Common myeloid progenitor, CD34-positive (primary cell): ENCODE measurements at regions not wholly inside any gene's neighbourhood (a gene's known extent, or its start where the extent isn't known, plus 50 kb on each side); places are given as distances from the start of the nearest gene placed in this dataset.

Experiments used
- CTCF ChIA-PET: fragments of 350-600 bp; sonication (Branson Sonifier 250); formaldehyde crosslinking; loops from one replicate; lab custom pipeline; 2021; ENCODE audit warnings: antibody characterized with exemption; lab: Charles Lee
- POLR2A ChIA-PET: fragments of 350-600 bp; sonication (Branson Sonifier 250); formaldehyde crosslinking; loops from one replicate; lab custom pipeline; 2021; ENCODE audit warnings: antibody characterized with exemption; lab: Charles Lee
- DNase-seq, 3 donors: peaks; one replicate each; pipeline versions ENCODE4 v3.0.0 to v3.0.0-alpha.2; 2013
- H3K27ac ChIP-seq, 2 experiments: 1 replicate in 1 of 2; 2 replicates in 1 of 2; pipeline ENCODE4 v1.7.0; 2013; ENCODE audit warnings: inconsistent platforms in 2 of 2, low read length in 2 of 2, mild to moderate bottlenecking in 2 of 2, low read depth in 1 of 2, moderate library complexity in 1 of 2; ENCODE audit not compliant: severe bottlenecking in 2 of 2, insufficient read depth in 1 of 2, poor library complexity in 1 of 2
- H3K27me3 ChIP-seq, 5 experiments: replicated peaks in 2 of 5; 1 replicate in 3 of 5; 2 replicates in 2 of 5; pipeline versions ENCODE4 v1.6.1 to v1.7.0; 2013; ENCODE audit warnings: low read length in 4 of 5, mild to moderate bottlenecking in 2 of 5, moderate library complexity in 2 of 5, inconsistent platforms in 1 of 5; ENCODE audit not compliant: insufficient read depth in 5 of 5, control insufficient read depth in 4 of 5
- H3K36me3 ChIP-seq, 4 experiments: 1 replicate in 2 of 4; 2 replicates in 2 of 4; pipeline versions ENCODE4 v1.6.1 to v1.7.0; 2013; ENCODE audit warnings: low read length in 3 of 4, control low read depth in 1 of 4, mild to moderate bottlenecking in 1 of 4; ENCODE audit not compliant: control insufficient read depth in 4 of 4, insufficient read depth in 4 of 4
- H3K4me1 ChIP-seq, 4 experiments: 1 replicate in 3 of 4; 2 replicates in 1 of 4; pipeline versions ENCODE4 v1.6.1 to v1.7.1; 2013; ENCODE audit warnings: low read length in 3 of 4, mild to moderate bottlenecking in 3 of 4, control low read depth in 1 of 4, inconsistent platforms in 1 of 4, moderate library complexity in 1 of 4; ENCODE audit not compliant: control insufficient read depth in 4 of 4, insufficient read depth in 4 of 4; ENCODE audit errors: control extremely low read depth in 1 of 4
- H3K4me3 ChIP-seq, 7 experiments: 1 replicate in 4 of 7; 2 replicates in 3 of 7; pipeline versions ENCODE4 v1.5.1 to v1.7.0; 2013; ENCODE audit warnings: mild to moderate bottlenecking in 7 of 7, low read length in 6 of 7, moderate library complexity in 6 of 7, inconsistent platforms in 2 of 7, low read depth in 2 of 7, control low read depth in 1 of 7; ENCODE audit not compliant: insufficient read depth in 4 of 7, control insufficient read depth in 1 of 7; ENCODE audit errors: extremely low read depth in 1 of 7
- H3K9me3 ChIP-seq, 5 experiments: 1 replicate in 4 of 5; 2 replicates in 1 of 5; pipeline versions ENCODE4 v1.6.1 to v1.7.1; 2013; ENCODE audit warnings: low read length in 4 of 5, mild to moderate bottlenecking in 2 of 5, inconsistent platforms in 1 of 5, low read depth in 1 of 5, moderate library complexity in 1 of 5; ENCODE audit not compliant: control insufficient read depth in 4 of 5, insufficient read depth in 2 of 5; ENCODE audit errors: control extremely low read depth in 1 of 5
- WGBS: methylation state at CpG from one replicate; pipeline ENCODE4 v1.1.5; 2013; ENCODE audit not compliant: insufficient coverage; 5-methylcytosine and 5-hydroxymethylcytosine counted together

DNA sequence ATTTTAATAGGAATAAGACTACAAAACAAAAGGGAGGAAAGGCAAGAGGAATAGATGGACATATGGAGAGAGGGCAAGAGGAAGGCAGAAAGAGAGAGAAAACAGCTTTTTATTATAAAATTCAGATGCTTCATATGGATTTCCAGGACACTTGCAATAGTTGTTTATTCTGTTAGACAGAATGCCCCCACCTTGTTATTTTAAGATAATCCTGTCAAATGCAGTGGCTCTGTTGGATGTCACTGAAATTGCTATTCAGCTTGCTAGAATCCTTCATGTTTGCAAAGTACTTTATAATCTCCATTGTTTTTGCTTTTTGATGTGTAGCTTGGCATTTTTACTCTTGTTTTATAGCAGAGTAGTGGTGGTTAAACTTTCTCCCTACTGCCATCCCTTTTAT lies 432.4 kb upstream of the AZI2 start:
- H3K36me3 ChIP-seq = no peaks in the 10 kb centered on the region
- H3K4me3 ChIP-seq = no peak overlapping the region
- H3K4me1 ChIP-seq = no peaks in the 10 kb centered on the region
- CTCF ChIA-PET = no interaction called here
- H3K9me3 ChIP-seq = no peaks in the 10 kb centered on the region
- POLR2A ChIA-PET = interaction anchor here (0.5 kb wide), 1 partner anchor 994 kb away, joined by 4 read pairs; no protein-coding TSS in a partner anchor
- no peaks in the 10 kb centered on the region for H3K27me3 ChIP-seq
- DNase-seq = no peak
- H3K27ac ChIP-seq = no peak overlapping the region

DNA sequence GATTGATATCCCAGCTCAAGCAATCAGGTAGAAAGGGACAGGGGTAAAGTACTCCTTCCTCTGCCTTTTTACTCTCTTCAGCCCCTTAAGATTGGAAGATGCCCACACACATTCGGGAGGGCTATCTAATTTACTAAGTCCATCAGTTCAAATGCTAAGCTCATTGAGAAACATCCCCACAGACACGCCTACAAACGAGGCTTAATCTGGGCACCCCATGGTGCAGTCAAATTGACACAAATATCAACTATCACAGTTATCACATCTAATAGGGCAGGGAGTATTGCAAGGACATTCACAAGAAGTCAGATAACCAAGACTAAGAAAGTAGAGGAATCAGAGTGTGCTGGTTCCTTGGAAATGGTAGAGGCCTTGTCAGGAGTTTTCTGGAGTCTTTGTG lies 437.8 kb upstream of the AZI2 start:
- DNase-seq = no peak
- POLR2A ChIA-PET = no interaction called here
- H3K27ac ChIP-seq = no peak overlapping the region
- no peaks in the 10 kb centered on the region for H3K9me3 ChIP-seq
- CTCF ChIA-PET = no interaction called here
- no peaks in the 10 kb centered on the region for H3K27me3 ChIP-seq
- H3K36me3 ChIP-seq = no peaks in the 10 kb centered on the region
- no peaks in the 10 kb centered on the region for H3K4me1 ChIP-seq
- WGBS = 100% methylated on average over 1 of the region's 3 CpGs
- H3K4me3 ChIP-seq = no peak overlapping the region

DNA sequence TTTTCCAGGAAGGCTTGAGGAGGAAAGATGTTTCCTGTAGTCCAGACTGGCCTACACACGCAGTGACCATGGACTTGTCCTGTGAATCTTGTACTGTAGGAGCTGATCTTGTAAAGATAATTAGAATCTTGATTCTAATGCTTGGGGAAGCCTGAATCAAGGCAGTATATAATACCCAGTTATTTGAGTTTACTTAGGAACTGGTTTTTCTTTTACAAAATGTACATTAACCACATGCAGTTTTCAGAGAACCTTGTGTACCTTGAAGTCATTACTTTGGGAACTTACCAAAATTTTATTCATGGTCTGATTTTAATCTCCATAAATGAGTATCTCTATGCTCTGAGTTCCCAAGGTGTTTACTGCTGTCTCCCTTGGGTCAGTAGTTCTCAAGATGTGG lies 439.9 kb upstream of the AZI2 start:
- Histone ChIP-seq H3K27me3 (no peaks in the 10 kb centered on the region), H3K4me3 (no peak overlapping the region), H3K9me3 (no peaks in the 10 kb centered on the region), H3K27ac (no peak overlapping the region), H3K36me3 (no peaks in the 10 kb centered on the region), H3K4me1 (no peaks in the 10 kb centered on the region)
- ChIA-PET CTCF (no interaction called here), POLR2A (no interaction called here)
- WGBS = 89% methylated on average over 1 of the region's 1 CpG
- no peak for DNase-seq

DNA sequence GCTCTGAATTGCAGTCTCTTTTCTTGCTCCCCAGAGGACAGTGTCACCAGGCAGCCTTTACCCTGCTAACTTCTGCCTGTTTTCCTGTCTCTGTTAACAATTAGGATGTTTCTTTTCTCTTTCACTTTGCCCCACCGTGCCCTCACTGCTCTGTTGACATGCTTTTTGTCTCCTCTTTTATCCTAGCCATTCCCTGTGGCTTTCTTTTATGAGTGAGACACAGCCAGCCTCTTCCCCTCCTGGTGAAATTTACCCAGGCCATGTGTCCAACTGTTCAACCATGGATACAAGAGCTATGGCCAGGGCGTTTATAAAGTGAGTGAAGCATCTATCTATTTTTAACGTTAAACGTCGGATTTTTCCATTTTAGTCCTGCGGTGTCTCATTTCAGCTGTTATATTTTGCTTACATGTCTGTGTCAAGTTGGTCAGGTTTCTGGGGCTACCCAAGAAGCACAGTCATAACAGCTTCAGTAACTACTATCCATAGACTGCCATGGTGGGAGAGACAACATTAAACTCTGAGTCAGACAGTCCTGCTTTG lies 443.2 kb upstream of the AZI2 start:
- Histone ChIP-seq H3K27ac (no peak overlapping the region), H3K4me1 (no peaks in the 10 kb centered on the region), H3K36me3 (no peaks in the 10 kb centered on the region), H3K27me3 (no peaks in the 10 kb centered on the region), H3K4me3 (no peak overlapping the region), H3K9me3 (no peaks in the 10 kb centered on the region)
- WGBS = 96% methylated on average over 6 of the region's 6 CpGs
- DNase-seq = no peak
- POLR2A ChIA-PET = no interaction called here
- CTCF ChIA-PET = no interaction called here

DNA sequence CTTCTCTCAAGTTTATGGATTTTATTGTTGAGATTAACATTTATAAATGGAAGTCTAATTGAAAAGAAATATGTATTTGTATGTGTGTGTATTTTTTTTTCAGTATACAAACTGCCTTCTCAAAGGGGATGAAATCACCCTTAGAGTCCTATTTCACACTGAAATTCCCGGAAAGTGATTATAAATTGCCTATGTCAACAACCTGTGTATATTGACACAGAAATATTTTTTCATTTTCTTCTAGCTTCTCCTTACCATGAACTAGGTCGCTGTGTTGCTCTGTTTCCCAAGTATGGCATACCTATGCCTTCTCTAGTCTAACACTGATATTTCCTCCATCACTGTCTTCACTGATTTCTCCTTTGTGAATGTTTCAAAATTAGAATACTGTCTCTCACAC lies 444.0 kb upstream of the AZI2 start:
- CTCF ChIA-PET = interaction anchor here (0.8 kb wide), 1 partner anchor 13 kb away, joined by 3 read pairs; no protein-coding TSS in a partner anchor
- no peak for DNase-seq
- H3K36me3 ChIP-seq = no peaks in the 10 kb centered on the region
- no peak overlapping the region for H3K27ac ChIP-seq
- no peaks in the 10 kb centered on the region for H3K4me1 ChIP-seq
- no peaks in the 10 kb centered on the region for H3K9me3 ChIP-seq
- POLR2A ChIA-PET = no interaction called here
- WGBS = 100% methylated on average over 2 of the region's 2 CpGs
- no peaks in the 10 kb centered on the region for H3K27me3 ChIP-seq
- no peak overlapping the region for H3K4me3 ChIP-seq

DNA sequence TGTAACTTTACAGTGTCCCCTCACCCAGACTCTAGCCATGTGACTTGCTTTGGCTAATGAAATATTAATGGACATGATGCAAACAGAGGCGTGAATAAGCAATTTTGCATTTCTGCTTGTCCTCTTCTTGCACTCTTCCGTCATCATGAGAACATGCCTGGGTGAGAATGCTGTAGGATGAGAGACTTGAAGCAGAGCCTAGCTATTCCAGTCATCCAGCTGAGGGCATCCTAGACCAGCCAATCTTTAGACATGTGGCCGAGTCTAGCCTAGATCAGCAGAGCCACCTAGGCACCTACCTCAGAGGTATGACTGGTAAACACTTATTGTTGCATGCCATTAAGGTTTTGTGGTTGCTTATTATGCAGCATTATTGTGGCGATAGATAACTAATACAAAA lies 450.5 kb upstream of the AZI2 start:
- no peaks in the 10 kb centered on the region for H3K9me3 ChIP-seq
- no peak for DNase-seq
- POLR2A ChIA-PET = no interaction called here

DNA sequence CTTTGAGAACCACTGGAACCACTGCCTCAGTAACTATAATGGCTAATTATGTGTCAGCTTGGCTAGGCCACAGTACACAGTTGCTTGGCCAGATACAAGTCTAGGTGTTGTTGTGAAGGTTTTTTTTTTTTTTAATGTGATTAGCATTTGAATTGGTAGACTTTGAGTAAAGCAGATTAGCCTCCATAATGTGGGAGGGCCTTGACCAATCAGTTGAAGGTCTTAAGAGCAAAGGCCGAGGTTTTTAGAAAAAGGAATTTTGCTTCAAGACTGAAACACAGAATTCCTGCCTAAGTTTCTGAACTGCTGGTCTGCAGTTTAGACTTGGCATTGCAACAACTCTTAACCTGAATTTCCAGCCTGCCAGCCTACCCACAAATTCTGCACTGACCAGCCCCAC lies 451.6 kb upstream of the AZI2 start:
- no peaks in the 10 kb centered on the region for H3K9me3 ChIP-seq
- H3K36me3 ChIP-seq = no peaks in the 10 kb centered on the region
- no peaks in the 10 kb centered on the region for H3K4me1 ChIP-seq
- H3K4me3 ChIP-seq = no peak overlapping the region
- POLR2A ChIA-PET = no interaction called here
- no peak overlapping the region for H3K27ac ChIP-seq
- DNase-seq = no peak
- CTCF ChIA-PET = no interaction called here
- 100% methylated on average over 1 of the region's 1 CpG for WGBS
- H3K27me3 ChIP-seq = no peaks in the 10 kb centered on the region

More for the DNA sequence above, 450.5 kb upstream of the AZI2 start:
- H3K4me3 ChIP-seq = no peak overlapping the region
- no peak overlapping the region for H3K27ac ChIP-seq
- WGBS = 100% methylated on average over 2 of the region's 4 CpGs
- H3K27me3 ChIP-seq = no peaks in the 10 kb centered on the region
- H3K4me1 ChIP-seq = no peaks in the 10 kb centered on the region
- CTCF ChIA-PET = no interaction called here
- no peaks in the 10 kb centered on the region for H3K36me3 ChIP-seq
